Upper lobe of left lung (tissue), 4 donors: ENCODE measurements at regions not wholly inside any gene's neighbourhood (a gene's known extent, or its start where the extent isn't known, plus 50 kb on each side); places are given as distances from the start of the nearest gene placed in this dataset.

Source experiments
- CTCF ChIP-seq, 6 experiments: fragments of 450-650 bp in 4 of 6; fragments of 200-600 bp in 2 of 6; sonication (generic) in 2 of 6; IDR thresholded peaks; one replicate each; pipeline ENCODE4 v1.5.1; 2016 to 2019; ENCODE audit warnings: antibody characterized with exemption in 6 of 6
- EP300 ChIP-seq, 4 donors: sonication (generic); formaldehyde crosslinking; IDR thresholded peaks; one replicate each; pipeline ENCODE4 v1.5.1; 2017; ENCODE audit warnings: antibody characterized with exemption in 4 of 4, control low read depth in 2 of 4
- POLR2A ChIP-seq, 4 donors: fragments of 450-650 bp; IDR thresholded peaks; one replicate each; pipeline ENCODE4 v1.5.1; 2016 to 2017; ENCODE audit warnings: antibody characterized with exemption in 4 of 4, mild to moderate bottlenecking in 2 of 4
- POLR2AphosphoS5 ChIP-seq, 2 donors: sonication (generic); formaldehyde crosslinking; IDR thresholded peaks; one replicate each; pipeline ENCODE4 v1.5.1; 2017; ENCODE audit warnings: antibody characterized with exemption in 2 of 2

- TF ChIP-seq POLR2A (IDR thresholded peaks at IDR 0.05) (no peak), CTCF (IDR thresholded peaks at IDR 0.05) (no peak), POLR2AphosphoS5 (IDR thresholded peaks at IDR 0.05) (no peak), EP300 (IDR thresholded peaks at IDR 0.05) (no peak)
Measured at GRCh38 chr2:8549942-8550341, 131.9 kb upstream of the ID2 start.
